ENCODE measurements at regions not wholly inside any gene's neighbourhood (a gene's known extent, or its start where the extent isn't known, plus 50 kb on each side); places are given as distances from the start of the nearest gene placed in this dataset.
"Not testable (repeated sequence)": the region's sequence is repeated elsewhere in the genome, so short reads cannot be mapped to it uniquely, and the experiment has no call there.

DNA sequence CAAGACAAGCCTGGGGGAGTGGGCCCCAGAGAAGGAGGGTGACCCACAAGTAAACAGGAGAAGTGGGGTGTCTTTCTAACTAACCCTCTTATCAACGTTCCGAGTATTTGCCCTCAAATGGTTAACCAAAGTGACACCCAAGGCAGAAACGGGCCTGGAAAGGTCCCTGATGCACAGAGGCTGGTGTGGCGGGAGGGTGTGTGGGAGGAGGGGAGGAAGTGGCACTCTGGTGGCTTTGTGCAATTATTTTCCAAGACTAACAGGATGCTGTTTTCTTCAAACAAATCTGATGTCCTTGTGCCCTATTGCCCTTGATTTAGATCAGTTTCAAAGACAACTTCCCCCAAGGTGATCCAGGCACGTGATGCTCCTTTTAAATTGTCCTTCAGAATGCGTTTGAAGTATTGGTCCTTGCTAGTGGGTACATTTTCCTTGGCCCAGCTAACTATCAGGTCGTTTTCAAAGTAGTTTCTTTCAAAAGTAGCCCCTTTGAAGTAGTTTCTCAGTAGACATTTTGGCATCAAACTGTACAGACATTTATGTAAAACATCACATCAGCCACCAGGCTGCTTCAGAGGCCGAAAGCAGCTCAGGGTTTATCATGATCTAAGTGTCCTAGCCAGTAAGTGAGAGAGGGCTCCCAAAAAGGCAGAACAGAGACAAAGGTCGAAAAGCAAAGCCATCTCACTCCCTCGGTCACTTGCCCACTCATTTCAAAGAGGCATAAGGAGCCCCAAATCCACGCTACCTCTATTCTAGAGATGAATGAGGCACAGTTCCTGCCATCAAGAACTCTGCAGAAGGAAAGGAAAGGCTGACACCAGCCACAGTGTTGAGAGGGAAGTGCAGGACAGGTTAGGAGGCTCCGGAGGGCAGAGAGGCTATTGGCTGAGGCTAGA lies 371.1 kb upstream of the ID2 start:
- DNase-seq = no peak

- no peak for DNase-seq
These were observed 369.6 kb upstream of the ID2 start for GRCh38 chr2:8312221-8312620.

DNA sequence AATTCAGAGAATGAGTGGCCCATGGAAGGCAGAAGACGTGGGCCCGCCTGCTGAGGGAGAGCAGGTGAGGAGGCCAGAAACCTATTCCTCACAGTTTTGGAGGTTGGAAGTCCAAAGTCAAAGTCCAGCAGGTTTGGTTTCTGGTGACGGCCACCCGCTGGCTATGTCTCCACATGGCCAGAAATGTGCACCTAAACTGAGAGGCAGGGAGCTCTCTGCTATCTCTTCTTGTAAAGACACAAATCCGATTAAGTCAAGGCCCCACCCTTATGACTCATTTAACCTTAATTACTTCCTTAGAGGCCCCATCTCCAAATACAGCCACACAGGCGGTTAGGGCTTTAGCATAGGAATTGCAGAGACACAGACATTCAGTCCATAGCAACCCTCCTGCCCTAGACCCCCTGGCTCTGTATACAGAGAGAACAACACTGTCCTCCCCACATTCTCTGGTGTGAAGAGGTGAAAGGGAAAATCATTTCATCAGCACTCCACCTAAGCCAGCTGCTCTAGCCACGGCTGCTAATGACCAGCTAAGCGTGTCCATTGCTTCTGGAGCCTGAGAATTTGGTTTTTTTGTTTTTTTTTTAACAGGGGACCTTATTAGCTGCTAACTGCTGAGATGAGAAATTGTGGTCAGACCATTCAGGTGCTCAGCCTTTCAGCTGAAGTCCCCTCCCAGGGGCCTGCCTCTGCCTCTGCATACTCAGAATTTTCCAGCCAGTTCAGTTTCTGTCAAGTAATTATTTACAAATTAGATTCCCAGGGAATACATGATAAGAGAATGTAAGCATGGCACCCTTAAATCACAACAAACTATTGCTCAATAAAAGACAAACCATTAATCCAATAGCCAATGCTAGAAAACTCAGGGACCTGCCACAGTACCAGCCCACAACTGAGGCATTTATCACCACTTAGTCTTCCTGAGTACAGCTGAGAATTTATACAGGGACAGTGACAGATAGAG lies 368.7 kb upstream of the ID2 start:
- no peak for DNase-seq

GRCh38 chr2:8314063-8314462 lies 367.8 kb upstream of the ID2 start:
- no peak for DNase-seq

- no peak for DNase-seq
These were observed 366.2 kb upstream of the ID2 start for GRCh38 chr2:8315531-8316165.

DNA sequence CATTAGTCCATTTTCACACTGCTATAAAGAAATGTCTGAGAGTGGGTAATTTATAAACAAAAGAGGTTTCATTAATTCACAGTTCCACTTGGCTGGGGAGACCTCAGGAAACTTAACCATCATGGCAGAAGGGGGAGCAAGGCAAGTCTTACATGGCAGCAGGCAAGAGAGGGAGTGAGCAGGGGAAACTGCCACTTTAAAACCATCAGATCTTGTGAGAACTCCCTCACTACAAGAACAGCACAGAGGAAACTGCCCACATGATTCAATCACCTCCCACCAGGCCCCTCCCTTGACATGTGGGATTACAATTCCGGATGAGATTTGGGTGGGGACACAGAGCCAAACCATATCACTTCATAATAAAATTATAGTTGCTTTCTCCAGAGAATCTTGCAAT lies 365.5 kb upstream of the ID2 start:
- DNase-seq = no peak

- DNase-seq = no peak
These were observed 364.4 kb upstream of the ID2 start for GRCh38 chr2:8317418-8317817.

GRCh38 chr2:8319219-8319618 lies 362.6 kb upstream of the ID2 start:
- no peak for DNase-seq

- DNase-seq = no peak
These were observed 361.4 kb upstream of the ID2 start for GRCh38 chr2:8320311-8321066.

GRCh38 chr2:8322634-8323033 lies 359.2 kb upstream of the ID2 start:
- no peak for DNase-seq

DNA sequence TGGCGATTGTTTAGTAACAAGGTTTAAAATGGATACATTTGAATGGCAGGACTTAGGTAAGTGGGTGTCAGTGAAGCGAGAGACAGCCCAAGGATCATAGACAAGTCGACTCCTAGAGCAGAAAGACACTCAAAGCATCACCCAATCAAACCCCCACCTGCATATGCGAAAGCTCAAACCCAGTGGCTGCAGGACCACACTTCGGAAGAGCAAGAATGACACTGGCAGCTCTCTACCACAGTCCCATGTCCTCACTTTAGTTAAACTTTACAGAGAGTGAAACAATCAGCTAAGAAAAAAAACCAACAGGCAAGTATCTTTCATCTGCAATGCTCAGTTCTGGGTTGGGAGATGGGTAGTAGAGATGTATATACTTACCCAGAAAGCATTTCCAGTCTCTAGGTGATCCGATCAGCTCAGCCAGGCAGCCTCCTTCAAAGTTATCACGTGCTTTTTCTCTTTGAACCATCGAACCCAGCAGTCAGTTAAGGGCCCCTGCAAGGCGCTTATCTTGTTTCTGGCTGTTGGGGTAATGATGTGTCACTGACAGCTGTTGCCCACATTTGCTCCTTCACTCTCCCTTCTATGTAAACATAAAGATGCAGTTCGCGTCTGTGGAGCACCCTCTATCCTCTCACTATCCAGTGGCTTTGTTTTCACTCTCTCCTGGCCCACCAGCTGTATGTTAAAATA lies 357.5 kb upstream of the ID2 start:
- peak; percentile 89 for DNase-seq

DNA sequence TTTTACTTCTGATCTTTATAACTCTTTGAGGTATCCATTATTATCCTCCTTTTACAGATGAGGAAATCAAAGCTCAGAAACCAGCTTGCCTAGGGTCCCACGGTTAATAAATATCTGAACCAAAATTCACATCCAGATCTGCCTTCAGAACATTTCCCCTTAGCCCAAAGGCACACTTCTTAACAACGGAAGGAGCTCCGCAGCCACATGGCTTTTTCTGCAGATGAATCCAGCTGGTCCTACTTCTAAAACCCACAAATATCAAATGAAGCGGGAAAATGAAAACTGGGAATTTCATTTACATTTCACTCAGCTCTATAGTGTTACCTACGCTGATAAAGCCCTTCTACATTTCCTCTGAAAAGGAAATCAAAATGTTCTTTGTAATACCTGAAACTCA lies 357.0 kb upstream of the ID2 start:
- DNase-seq = no peak

GRCh38 chr2:8327371-8328100 lies 354.3 kb upstream of the ID2 start:
- DNase-seq = no peak

DNA sequence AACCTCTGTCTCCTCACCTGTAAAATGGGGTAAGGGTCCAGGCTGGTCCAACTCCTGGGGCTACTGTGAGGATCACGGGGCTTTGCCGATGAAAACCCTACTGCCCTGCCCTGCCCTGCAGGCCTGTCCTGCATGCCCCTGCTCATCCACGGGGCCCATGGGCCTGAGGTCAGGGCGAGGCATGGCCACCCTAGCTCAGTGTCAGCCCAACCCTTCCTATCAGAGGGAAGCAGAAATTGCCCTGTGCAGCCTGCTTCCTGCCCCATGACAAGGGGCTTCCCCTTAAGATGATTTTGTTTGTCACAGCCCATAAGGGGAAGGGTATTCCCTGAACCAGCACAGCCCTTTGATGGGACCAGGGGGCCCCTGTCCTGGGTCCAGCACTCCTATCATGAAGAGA lies 353.6 kb upstream of the ID2 start:
- DNase-seq = no peak

DNA sequence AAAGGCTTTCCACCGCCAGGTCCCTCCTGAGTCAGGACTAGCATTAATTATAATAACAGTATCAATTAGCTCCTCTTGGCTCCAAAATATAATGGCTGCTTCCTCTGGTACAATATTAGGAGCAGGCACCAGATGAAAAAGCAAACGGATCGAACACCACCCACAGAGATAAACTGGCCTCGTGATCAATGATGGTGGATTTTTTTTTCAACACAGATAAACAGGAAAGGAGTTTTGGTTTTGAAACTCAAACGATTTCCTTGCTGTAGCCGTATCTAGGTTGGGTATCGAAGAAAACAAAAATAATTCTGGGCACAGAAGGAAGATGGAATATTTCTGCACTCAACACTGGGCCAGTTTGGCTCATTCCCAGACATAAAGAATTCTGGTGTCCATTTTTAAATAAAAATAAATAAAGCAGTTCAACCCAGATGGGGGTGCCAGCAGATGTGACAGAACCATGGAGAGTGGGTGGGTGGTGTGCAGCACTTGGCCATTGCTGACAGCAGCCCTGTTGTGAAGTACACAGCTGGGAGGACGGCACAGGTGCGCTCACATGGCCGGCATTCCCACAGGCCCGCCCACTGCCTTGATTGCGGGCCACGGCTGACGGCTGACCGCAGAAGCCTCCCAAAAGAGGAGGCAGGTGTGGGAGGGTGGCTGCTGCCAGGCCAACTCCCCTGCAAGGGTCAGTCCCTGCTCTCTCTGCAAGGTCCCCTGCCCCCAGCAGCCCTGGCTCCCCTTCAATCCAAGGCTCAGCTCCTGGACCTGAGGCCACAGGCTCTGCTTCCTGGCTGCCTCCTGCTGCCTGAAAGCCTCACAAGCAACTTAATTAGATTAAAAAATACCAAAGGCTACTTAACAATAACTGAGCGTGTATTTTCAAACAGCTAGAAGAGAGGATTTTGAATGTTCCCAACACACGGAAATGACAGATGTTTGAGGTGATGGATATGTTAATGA lies 351.9 kb upstream of the ID2 start:
- DNase-seq = no peak

DNA sequence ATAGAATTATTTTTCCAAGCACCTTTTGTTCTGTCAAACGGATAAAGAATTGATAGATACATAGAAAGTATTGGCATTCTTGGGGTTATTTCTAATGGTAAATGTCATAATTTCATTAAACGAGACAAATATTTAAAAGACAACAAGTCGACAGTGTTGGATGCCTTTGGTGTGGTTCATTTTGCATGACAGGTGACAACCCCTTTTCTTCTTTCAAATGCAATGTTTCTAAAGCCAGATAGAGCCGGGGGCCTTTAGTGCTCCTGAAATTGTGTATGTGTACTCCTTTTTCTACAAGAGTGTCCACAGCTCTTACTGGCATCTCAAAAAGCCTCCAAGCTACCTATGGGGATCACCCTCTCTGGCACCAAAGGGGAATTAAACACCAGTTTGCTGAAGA lies 350.8 kb upstream of the ID2 start:
- DNase-seq = no peak

- DNase-seq = no peak
These were observed 349.2 kb upstream of the ID2 start for GRCh38 chr2:8332646-8333045.

DNA sequence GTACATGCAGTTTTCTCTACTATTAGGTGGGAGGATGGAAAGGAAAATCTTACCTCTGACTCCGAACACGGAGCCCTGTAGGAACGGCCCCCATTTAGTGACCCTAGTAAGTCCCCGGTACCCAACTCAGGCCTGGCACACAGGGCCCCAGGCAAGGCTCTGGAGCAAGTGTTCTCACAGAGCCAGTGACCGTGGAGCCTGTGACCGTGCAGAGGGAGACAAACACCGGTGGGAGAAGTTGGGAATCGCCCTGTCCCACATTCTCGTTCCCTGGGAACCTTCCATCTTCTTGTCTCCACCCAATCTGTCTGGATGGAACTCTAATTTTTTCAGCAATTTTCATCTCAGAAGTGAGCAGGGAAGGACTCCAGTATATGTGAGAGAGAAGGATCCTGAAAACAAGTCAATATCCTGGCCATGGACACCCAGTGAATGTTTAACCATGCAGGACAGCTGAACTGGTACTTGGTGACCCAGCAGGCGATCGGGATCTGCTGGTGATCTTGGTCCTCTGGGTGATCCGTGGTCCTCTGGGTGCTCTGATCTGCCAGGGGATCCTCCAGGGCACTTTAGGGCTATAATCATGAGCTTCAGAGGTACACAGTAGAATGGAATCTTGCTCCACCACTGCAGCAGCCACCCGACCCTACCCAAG lies 348.6 kb upstream of the ID2 start:
- DNase-seq = no peak

- DNase-seq = not testable (repeated sequence)
These were observed 348.0 kb upstream of the ID2 start for GRCh38 chr2:8333832-8334187.

Measured in NCI-H510A (cell line).